ENCODE measurements at regions not wholly inside any gene's neighbourhood (a gene's known extent, or its start where the extent isn't known, plus 50 kb on each side); places are given as distances from the start of the nearest gene placed in this dataset.

DNA sequence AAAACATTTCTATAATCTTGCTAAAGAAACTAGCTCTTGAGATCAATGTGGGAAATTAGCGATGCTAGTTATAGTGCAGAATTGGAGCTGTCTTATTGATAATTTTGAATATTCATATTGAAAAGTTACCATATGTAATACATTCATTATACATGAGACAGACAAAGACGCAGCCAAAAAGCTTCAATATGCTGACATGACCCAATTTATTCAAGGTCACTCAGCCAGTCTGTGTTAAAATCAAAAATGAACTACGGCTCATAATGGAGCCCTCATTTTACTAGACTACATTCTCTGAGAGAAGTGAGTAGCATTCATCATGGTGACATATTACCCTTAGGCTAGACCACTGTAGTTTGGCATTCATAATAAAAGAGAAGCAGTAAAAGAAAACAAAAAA, 107.3 kb upstream of the GABRG2 start:
- DNase-seq (ENCODE audit: low spot score), result no peak

- DNase-seq (ENCODE audit: low spot score), result peak; percentile 9
Observed at GRCh38 chr5:161966564-161966963, 101.0 kb upstream of the GABRG2 start.

DNA sequence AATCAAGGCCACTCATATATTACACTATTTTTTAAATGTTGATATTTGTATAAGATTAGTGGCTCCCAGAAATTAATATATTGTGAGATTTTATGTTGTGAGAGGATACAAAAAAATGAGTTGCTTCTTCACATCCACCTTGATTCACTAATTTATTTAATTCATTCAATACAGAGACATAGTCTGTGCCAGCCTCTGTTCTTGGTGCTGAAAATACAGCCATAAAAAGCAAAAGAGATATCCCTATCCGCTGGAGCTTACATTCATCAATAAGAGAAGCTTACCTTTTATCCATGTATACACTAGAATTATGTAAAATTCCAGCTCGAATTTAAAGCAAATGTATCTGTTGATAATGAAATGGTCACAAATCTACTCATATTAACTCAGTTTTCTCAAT, 92.2 kb upstream of the GABRG2 start:
- no peak for DNase-seq (ENCODE audit: low spot score)

DNA sequence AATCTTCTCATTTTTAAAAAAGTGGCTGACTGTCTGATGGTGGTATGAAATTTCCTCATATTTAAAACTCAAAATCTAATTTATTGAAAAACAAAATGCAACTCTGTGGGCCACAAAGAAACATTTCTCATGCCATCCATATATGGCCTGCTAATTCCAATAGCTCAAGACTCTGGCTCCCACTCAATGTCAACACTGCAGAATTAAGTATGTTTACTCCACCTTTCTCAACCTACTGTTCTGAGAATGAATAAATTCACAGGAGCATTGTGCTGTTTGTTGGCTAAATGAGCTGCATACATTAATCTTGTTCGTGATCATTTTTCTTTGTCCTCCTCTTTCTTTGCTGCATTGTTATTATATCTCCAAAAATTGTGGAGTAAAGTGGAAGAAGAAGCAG, 79.5 kb upstream of the GABRG2 start:
- no peak for DNase-seq (ENCODE audit: low spot score)
